GM18498 (cell line): ENCODE measurements at regions not wholly inside any gene's neighbourhood (a gene's known extent, or its start where the extent isn't known, plus 50 kb on each side); places are given as distances from the start of the nearest gene placed in this dataset.
"Not testable (repeated sequence)": the region's sequence is repeated elsewhere in the genome, so short reads cannot be mapped to it uniquely, and the experiment has no call there.

Experiments used
- ATAC-seq: cut with Tn5 transposase; IDR thresholded peaks from one replicate; pipeline ENCODE4 v1.9.1; 2021; ENCODE audit warnings: mild to moderate bottlenecking, moderate library complexity; ENCODE audit not compliant: unreplicated experiment

DNA sequence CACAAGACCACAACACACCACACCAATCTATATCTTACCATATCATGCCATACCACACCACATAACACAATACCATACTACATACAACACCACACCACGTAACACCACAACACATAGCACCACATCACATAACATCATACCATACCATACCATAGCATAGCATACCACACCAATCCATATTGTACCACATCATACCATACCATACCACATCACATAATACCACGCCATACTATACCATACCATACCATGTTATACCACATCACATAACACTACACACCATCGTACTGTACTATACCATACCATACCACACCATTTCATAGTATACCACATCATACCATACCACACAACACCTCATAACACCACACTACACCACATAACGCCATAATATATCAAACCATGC lies 335.2 kb upstream of the VWC2 start:
- ATAC-seq = no peak

- ATAC-seq = no peak
Measured at GRCh38 chr7:49443515-49443914, 329.9 kb upstream of the VWC2 start.

- no peak for ATAC-seq
Measured at GRCh38 chr7:49453486-49453885, 320.0 kb upstream of the VWC2 start.

- no peak for ATAC-seq
Measured at GRCh38 chr7:49479441-49479840, 294.0 kb upstream of the VWC2 start.

- no peak for ATAC-seq
Measured at GRCh38 chr7:49479936-49480544, 293.4 kb upstream of the VWC2 start.

GRCh38 chr7:49481075-49481474 lies 292.4 kb upstream of the VWC2 start:
- no peak for ATAC-seq

GRCh38 chr7:49483142-49483541 lies 290.3 kb upstream of the VWC2 start:
- peak; percentile 65 for ATAC-seq

- ATAC-seq = no peak
Measured at GRCh38 chr7:49486974-49487829, 286.2 kb upstream of the VWC2 start.

DNA sequence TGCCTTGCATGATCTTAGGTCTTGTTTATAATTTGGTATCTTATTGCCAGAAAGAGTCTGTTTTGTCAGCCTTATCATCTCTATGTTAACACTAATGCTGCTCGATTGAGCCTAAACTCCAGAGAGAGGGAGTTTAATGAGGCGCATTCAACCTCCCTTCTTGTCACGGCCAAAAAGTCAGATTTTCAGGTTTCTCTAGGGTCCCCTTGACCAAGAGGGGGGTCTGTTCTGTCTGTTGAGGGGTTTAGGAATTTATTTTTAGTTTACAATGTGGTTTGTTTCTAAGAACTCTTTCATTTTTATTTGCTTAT lies 285.7 kb upstream of the VWC2 start:
- ATAC-seq = no peak

- no peak for ATAC-seq
Measured at GRCh38 chr7:49488573-49488972, 284.9 kb upstream of the VWC2 start.

- ATAC-seq = no peak
Measured at GRCh38 chr7:49497471-49497870, 276.0 kb upstream of the VWC2 start.

GRCh38 chr7:49500741-49501140 lies 272.7 kb upstream of the VWC2 start:
- ATAC-seq = no peak

DNA sequence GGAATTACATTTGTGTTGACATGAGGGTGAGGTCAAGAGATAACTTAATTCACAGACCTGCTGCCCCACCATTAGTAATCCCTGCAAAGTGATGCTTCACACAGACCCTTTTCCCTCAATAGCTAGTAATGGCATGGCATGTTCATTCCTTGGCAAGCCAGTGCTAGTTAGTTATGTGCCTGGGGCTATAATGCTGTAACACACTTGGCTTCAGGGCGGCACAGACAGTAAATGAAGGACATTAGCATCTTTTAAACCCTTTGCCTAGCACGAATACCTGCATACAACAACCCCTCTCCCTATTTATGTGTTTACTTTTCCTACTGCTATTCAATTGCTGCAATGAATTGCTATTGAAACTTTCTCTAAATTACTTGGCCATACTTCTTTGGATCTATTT lies 266.2 kb upstream of the VWC2 start:
- ATAC-seq = not testable (repeated sequence)

DNA sequence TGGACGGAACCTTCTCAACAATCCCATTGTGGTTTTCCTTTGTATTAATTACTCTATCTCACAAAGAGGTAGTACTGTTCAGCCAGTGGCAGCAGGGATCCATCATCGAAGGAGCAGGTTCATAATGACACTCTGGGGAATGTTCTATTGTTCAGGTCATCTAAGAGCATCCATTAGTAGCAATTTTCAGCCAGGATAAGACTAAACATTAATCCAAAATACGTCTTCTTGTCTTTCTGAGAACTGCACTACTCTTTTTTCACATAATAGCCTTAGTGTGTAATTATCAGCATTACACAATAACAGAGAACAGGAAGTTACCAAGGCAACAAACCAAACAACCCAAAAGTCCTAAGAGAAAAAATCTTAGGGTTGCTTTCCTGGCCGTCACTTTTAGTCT lies 259.5 kb upstream of the VWC2 start:
- no peak for ATAC-seq

DNA sequence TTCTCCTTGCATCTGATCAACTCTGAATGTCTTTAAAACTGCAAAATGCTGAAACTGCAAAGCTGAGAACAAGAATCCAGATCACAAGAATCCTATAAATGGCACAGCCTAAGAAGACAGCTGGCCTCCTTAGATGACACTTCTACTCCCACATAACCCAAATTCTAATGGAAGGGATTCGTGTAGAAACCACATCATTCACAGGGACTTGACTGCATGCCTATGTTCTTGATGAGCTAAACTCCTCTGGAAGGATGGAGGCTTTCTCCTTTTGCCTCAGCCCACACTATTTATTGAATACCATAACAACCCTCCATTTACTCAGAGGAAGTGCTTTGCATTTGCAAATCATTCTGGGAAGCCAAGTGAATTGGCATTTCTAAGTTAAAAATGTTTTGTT lies 252.5 kb upstream of the VWC2 start:
- ATAC-seq = no peak

GRCh38 chr7:49522111-49522510 lies 251.3 kb upstream of the VWC2 start:
- no peak for ATAC-seq

DNA sequence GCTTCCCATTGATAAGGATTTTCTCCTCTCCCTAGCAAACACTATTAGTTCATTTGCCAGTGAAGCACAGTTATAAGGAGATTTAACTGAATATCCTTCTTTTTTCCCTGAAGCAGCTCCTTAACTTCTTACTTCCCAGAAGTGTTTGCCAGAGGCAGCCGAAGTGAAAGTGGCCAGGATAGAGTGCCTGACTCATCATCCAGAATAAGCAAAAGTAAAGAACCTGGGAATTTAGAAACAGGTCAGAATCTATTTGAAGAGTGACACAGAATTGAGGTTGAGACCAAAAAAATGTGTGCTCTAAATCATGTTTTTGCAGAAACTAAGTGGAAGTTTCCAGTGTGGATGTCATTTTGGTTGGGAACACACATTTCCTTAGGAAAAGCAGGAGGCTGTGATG lies 249.6 kb upstream of the VWC2 start:
- ATAC-seq = no peak

- no peak for ATAC-seq
Measured at GRCh38 chr7:49527182-49527581, 246.3 kb upstream of the VWC2 start.

DNA sequence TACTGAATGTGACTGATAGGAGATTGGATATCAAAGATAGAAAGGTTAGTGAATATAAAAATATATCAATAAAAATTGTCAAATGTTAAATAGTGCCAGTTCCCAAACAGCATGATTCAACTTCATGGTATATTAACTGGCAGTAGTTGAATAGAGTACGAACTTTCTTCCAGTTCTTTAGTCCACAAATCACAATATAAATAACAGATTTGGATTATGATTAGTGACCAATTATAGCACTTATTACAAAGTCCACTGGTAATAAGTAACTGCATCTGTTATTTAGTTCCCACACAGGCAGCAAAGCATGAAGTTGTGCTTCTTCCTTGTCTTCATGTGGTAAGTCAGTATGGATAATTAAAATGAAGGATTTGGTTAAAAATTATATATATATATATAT lies 243.0 kb upstream of the VWC2 start:
- ATAC-seq = no peak

- ATAC-seq = peak; percentile 25
Measured at GRCh38 chr7:49563693-49564378, 209.6 kb upstream of the VWC2 start.

- peak; percentile 86 for ATAC-seq
Measured at GRCh38 chr7:49564379-49564714, 209.1 kb upstream of the VWC2 start.

DNA sequence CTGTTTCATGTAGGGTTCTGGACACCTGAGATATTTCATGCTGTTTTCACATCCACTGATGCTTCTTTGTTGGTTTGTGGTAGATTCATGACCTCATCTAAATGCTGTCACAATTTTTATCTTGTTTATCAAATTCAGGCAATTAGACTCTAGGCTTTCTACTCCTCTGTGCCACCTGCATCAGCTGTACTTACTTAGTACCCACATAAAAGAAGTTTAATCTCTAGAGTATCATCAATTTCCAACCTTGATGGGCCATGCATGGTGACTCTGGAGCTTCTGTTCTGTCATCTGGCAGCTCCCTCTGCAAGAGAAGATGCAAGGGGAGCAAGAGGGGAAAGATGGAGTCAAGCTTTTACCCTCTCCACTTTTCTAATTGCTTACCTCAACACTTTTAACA lies 195.9 kb upstream of the VWC2 start:
- no peak for ATAC-seq
